ENCODE measurements at regions not wholly inside any gene's neighbourhood (a gene's known extent, or its start where the extent isn't known, plus 50 kb on each side); places are given as distances from the start of the nearest gene placed in this dataset.
"Not testable (repeated sequence)": the region's sequence is repeated elsewhere in the genome, so short reads cannot be mapped to it uniquely, and the experiment has no call there.

DNA sequence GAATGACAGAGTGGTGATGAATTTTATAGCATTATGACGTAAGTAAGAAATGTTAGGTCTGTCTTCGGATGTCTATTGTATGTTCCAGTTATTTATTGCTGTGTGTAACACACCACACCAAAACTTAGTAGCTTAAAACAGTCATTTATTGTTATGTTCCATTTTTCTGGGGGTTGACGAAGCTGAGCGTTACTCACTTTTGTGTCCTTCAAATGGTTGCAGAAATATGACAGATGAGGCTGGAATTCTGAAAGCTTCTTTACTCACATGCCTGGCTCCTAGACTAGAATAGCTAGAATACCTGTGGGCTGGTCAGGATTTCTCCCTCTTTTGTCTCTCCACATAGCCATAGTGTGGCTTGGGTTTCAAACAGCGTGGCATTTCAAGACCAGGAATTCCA, 62.1 kb upstream of the S1PR1 start (continued):
- TF ChIP-seq, protein P1, sequence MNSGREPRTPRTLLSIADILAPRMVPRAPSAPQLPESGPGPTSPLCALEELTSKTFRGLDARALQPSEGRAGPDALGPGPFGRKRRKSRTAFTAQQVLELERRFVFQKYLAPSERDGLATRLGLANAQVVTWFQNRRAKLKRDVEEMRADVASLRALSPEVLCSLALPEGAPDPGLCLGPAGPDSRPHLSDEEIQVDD (CRISPR knock-in tag; IDR thresholded peaks at IDR 0.05; ENCODE audit: borderline replicate concordance), result no peak

DNA sequence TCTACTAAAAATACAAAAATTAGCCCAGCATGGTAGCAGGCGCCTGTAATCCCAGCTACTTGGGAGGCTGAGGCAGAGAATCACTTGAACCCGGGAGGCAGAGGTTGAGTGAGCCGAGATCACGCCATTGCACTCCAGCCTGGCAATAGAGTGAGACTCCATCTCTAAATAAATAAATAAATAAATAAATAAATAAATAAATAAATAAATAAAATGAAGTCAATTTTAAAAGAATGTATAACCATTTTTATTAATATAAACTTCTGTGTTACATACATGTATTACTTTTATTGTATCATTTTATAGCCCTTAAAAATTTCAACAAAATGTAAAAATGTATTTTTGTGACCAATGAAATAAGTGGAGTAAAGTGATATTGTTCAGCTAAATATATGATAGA, 62.5 kb upstream of the S1PR1 start:
- H3K9ac ChIP-seq (ENCODE audit: insufficient read depth, low read depth, low read length); DNase-seq (ENCODE audit: low spot score); H2AFZ ChIP-seq (ENCODE audit: low read length); H3K27ac ChIP-seq (ENCODE audit: extremely low read length, insufficient read depth, low read length); BruUV-seq (replicated peaks); in situ Hi-C loops (cut with HindIII; ENCODE audit: extremely low pct_ligation_motif_present, low pct_unique_long_range_greater_than_20kb); H3K79me2 ChIP-seq (ENCODE audit: insufficient read depth, low read length); CTCF ChIA-PET (ENCODE audit: low intra/inter-chr PET ratio, low total read pairs); ATAC-seq; H3K36me3 ChIP-seq (replicated peaks in 1 of 2; ENCODE audit: control insufficient read depth in 1 of 2, insufficient read depth in 2 of 2, low read length in 2 of 2); POLR2A ChIA-PET; H4K20me1 ChIP-seq (ENCODE audit: insufficient read depth, low read length); intact Hi-C loops (cut with micrococcal nuclease; ENCODE audit: unreplicated experiment); FAIRE-seq; H3K27me3 ChIP-seq (ENCODE audit: control insufficient read depth in 1 of 2, insufficient read depth in 2 of 2, low read length in 2 of 2); H3K4me2 ChIP-seq (ENCODE audit: low read depth, low read length); H3K4me3 ChIP-seq (replicated peaks in 1 of 3; ENCODE audit: insufficient read depth in 1 of 3, low read depth in 2 of 3, low read length in 3 of 3); H3K4me1 ChIP-seq (ENCODE audit: insufficient read depth, low read length); H3K9me3 ChIP-seq (ENCODE audit: low read length): not testable (repeated sequence)
- 55% methylated on average over 4 of the region's 4 CpGs for WGBS (ENCODE audit: low lambda C conversion rate)

DNA sequence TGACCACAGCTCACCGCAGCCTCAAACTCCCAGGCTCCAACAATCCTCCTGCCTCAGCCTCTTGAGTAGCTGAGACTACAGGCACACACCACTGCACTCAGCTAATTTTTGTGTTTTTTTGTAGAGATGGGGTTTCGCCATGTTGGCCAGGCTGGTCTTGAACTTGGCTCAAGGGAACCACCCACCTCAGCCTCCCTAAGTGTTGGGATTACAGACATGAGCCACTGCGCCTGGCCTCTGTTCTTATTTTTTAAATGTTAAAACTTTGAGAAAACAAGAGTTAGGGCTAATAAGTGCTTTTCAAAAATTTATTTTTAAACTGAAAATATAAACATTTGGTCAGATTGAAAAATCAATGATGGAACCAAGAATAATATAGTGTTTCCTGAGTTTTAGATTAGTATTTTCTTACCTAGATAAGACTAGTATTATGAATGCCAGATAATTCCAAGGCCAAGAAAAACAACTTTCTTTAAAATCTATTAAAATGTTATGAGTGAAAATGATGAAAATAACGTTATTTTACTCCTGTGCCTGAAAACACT, 66.2 kb upstream of the S1PR1 start:
- POLR2A ChIA-PET, result no interaction called here
- no peak for ATAC-seq

More for the DNA sequence above, 66.2 kb upstream of the S1PR1 start:
- Histone ChIP-seq H3K36me3 (replicated peaks in 1 of 2; ENCODE audit: control insufficient read depth in 1 of 2, insufficient read depth in 2 of 2, low read length in 2 of 2) (no peaks in the 10 kb centered on the region), H4K20me1 (ENCODE audit: insufficient read depth, low read length) (no peaks in the 10 kb centered on the region), H3K79me2 (ENCODE audit: insufficient read depth, low read length) (no peaks in the 10 kb centered on the region), H3K27me3 (ENCODE audit: control insufficient read depth in 1 of 2, insufficient read depth in 2 of 2, low read length in 2 of 2) (no peaks in the 10 kb centered on the region), H3K9ac (ENCODE audit: insufficient read depth, low read depth, low read length) (no peak overlapping the region), H3K4me3 (replicated peaks in 1 of 3; ENCODE audit: insufficient read depth in 1 of 3, low read depth in 2 of 3, low read length in 3 of 3) (no peak overlapping the region), H3K9me3 (ENCODE audit: low read length) (no peaks in the 10 kb centered on the region), H3K4me1 (ENCODE audit: insufficient read depth, low read length) (no peaks in the 10 kb centered on the region), H3K4me2 (ENCODE audit: low read depth, low read length) (no peak overlapping the region), H2AFZ (ENCODE audit: low read length) (no peak overlapping the region), H3K27ac (ENCODE audit: extremely low read length, insufficient read depth, low read length) (no peak overlapping the region)
- CTCF ChIA-PET (ENCODE audit: low intra/inter-chr PET ratio, low total read pairs), result no interaction called here
- WGBS (ENCODE audit: low lambda C conversion rate), result 48% methylated on average over 4 of the region's 4 CpGs
- no peak for DNase-seq (ENCODE audit: low spot score)
- no TSS peak for BruUV-seq (replicated peaks)
- in situ Hi-C loops (cut with HindIII; ENCODE audit: extremely low pct_ligation_motif_present, low pct_unique_long_range_greater_than_20kb) (no loop called here), intact Hi-C loops (cut with micrococcal nuclease; ENCODE audit: unreplicated experiment) (no loop called here)
- FAIRE-seq, result no peak
- TF ChIP-seq, protein P2, sequence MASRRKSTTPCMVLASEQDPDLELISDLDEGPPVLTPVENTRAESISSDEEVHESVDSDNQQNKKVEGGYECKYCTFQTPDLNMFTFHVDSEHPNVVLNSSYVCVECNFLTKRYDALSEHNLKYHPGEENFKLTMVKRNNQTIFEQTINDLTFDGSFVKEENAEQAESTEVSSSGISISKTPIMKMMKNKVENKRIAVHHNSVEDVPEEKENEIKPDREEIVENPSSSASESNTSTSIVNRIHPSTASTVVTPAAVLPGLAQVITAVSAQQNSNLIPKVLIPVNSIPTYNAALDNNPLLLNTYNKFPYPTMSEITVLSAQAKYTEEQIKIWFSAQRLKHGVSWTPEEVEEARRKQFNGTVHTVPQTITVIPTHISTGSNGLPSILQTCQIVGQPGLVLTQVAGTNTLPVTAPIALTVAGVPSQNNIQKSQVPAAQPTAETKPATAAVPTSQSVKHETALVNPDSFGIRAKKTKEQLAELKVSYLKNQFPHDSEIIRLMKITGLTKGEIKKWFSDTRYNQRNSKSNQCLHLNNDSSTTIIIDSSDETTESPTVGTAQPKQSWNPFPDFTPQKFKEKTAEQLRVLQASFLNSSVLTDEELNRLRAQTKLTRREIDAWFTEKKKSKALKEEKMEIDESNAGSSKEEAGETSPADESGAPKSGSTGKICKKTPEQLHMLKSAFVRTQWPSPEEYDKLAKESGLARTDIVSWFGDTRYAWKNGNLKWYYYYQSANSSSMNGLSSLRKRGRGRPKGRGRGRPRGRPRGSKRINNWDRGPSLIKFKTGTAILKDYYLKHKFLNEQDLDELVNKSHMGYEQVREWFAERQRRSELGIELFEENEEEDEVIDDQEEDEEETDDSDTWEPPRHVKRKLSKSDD (CRISPR knock-in tag; IDR thresholded peaks at IDR 0.05; ENCODE audit: low read depth), result no peak
- TF ChIP-seq ISL2 (CRISPR knock-in tag; IDR thresholded peaks at IDR 0.05) (no peak), ASH2L (IDR thresholded peaks at IDR 0.05; ENCODE audit: insufficient read length, low read depth, low read length) (no peak), ONECUT2 (CRISPR knock-in tag; IDR thresholded peaks at IDR 0.05) (no peak), ARNT2 (CRISPR knock-in tag; IDR thresholded peaks at IDR 0.05; ENCODE audit: low read depth) (no peak), ZNF180 (CRISPR knock-in tag; IDR thresholded peaks at IDR 0.05; ENCODE audit: borderline replicate concordance, low read depth) (no peak), GTF2F1 (IDR thresholded peaks at IDR 0.05; ENCODE audit: low read length) (no peak), ZNF333 (CRISPR knock-in tag; IDR thresholded peaks at IDR 0.05; ENCODE audit: borderline replicate concordance) (no peak), PHF5A (CRISPR knock-in tag; IDR thresholded peaks at IDR 0.05; ENCODE audit: low read depth, unreplicated experiment) (no peak)

All from HepG2 (cell line).